Islet of Langerhans (tissue), 1 donor: ENCODE measurements at regions not wholly inside any gene's neighbourhood (a gene's known extent, or its start where the extent isn't known, plus 50 kb on each side); places are given as distances from the start of the nearest gene placed in this dataset.

Source experiments
- FAIRE-seq: peaks from one replicate; lab custom pipeline; 2011; peaks lifted over from hg19 to GRCh38; lab: Jason Lieb, UNC

DNA sequence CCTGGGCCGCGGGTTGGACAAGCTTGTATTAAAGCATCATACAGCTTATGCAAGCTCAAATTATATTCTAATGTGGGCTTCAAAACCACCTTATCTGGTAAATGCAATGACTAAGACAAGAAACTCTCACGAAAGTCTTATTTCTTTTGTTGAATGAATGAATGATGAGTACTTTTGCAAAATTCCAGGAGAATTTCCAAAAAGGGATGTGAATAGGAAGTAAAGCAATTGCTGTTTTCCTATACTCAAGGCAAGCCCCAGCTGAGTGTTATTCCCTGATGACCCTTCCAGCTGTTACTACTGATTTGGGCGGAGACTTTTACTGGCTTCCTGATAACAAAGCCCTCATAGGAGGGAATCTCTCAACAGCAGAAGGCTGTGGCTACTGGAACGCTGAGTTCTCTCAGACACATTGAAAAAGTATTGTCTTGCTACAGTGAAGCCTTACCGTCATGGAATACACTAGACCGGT, 162.8 kb downstream of the SREK1 start:
- no peak for FAIRE-seq

DNA sequence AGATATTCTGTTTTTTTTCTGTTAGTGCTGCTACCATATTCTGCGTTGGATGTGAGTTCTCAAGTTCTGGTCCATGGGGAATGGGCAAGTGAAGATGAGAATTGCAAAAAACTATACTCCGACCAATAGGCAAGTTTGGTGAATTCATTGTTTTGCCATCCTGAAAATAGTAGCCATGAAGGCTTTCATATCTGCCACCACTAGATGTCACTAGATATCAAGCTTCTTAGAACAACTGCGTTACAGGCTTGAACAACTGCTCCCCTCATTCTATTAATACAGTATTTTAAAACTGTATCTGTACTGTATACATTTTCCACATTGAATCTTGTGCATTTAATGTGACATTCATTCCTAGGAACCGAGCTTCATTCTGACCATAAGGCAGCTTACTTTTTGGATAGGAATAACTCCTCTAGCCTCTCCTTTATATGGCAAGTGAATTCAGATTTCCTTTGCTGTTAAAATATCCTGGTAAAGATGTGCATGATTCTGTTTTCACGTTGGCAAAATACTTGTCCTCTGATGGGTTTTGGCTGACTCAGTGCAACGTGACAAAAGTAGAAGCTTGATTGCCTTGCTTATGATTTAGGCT, 163.6 kb downstream of the SREK1 start:
- peak; percentile 17 for FAIRE-seq

DNA sequence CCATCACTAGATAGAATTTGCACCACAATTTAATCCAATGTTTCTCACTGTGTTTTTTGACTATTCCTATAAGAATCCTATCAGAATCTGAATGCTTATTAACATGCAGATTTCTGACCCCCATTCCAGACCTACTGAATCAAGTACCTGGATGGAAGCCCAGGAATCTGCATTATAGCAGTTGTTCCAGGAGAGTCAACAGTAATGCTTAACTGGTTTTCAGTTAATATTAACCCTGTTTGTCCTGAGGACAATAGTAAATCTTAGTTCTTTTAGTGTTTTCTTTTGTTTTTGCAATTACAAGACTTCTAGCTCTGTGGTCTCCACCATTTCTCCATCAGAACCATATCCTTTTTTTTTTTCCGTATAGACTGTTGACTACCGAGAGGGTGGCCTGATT, 168.2 kb downstream of the SREK1 start:
- no peak for FAIRE-seq

DNA sequence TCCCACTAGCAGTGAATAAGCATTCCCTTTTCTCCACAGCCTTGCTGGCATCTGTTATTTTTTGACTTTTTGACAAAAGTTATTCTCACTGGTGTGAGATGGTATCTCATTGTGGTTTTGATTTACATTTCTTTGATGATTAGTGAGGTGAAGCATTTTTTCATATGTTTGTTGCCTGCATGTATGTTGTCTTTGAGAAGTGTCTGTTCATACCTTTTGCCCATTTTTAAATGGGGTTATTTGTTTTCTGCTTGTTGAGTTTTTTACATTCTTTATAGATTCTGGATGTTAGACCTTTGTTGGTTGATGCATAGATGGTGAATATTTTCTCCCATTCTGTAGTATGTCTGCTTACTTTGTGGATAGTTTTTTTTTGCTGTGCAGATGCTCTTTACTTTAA, 171.7 kb downstream of the SREK1 start:
- no peak for FAIRE-seq

GRCh38 chr5:66322786-66323528, 178.9 kb downstream of the SREK1 start:
- no peak for FAIRE-seq

DNA sequence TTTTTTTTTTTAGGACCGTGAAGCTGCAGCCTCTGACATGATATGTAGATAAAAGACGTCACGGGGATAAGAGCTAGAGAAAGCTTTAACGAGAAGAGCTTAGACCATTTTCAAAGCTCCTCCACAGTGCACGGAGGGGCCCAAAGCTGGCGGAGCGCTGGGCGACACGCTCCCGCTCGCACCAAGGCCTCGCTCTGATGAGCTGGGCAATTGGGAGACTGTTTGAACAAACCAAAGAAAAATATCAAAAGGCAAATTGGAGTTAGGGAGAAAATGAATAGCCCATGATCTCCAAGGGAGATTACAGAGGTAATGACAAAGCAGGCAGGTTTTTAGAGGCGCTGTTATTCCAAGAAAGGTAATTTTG, 179.4 kb downstream of the SREK1 start:
- FAIRE-seq = no peak

DNA sequence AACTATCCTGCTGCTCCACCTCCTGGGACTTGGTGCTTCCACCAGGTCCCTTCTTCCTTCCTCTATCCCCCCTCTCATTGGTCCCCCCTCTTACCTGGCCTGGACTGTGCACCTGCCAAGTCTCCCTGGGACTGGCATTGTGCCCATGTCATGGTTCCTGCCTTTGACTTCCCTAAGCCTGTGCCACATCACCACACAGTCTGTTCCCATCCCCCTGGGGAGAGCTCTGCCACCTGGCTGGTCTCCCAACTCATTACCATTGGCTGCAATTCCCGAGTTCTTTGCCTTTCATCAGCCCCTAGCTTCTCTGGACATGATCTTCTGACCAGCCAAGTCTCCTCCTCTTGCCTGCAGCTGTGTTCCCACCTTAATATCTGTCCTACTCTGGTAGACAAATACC, 180.3 kb downstream of the SREK1 start:
- no peak for FAIRE-seq

DNA sequence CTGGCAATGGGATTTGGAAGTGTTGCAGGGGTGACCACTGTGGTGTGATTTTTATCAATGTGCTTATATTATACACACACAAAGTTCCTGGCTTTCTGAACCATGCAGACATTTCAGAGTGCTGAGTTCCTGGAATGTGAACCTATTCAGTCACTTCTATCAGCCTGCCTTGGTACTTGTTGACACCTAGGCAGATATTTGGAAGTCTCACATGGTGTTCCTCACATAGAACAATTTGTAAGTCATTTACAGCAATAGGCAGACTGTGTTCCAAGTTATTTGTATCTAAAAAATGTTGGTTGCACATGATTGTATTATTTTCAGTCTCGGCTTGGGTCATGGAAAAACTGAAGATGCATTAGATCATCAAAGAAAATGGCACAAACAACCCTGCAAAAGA, 182.2 kb downstream of the SREK1 start:
- no peak for FAIRE-seq

- no peak for FAIRE-seq
These were observed 182.9 kb downstream of the SREK1 start for GRCh38 chr5:66327008-66327407.

- FAIRE-seq = no peak
These were observed 185.0 kb downstream of the SREK1 start for GRCh38 chr5:66329078-66329477.

DNA sequence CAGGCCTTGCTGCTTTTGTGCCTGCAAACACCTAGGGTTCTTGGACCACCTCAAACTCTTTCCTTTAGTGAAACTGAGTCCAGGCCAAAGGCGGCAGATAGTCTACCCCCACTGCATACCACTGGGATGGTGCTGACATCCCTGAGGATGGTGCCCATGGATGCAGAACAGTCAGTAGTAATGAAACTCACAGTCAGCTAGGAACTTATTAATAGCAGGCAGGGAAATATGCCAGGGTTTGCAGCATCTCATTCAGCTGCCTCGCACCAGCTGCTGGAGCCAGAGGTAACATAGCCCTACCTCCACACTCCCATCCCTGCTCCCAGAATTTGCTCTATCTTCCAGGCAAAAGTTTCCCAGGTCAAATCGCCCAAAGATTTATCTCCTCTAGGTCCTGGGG, 189.1 kb downstream of the SREK1 start:
- FAIRE-seq = no peak

- FAIRE-seq = no peak
These were observed 193.6 kb downstream of the SREK1 start for GRCh38 chr5:66337626-66338226.

- no peak for FAIRE-seq
These were observed 194.7 kb downstream of the SREK1 start for GRCh38 chr5:66338828-66339227.

DNA sequence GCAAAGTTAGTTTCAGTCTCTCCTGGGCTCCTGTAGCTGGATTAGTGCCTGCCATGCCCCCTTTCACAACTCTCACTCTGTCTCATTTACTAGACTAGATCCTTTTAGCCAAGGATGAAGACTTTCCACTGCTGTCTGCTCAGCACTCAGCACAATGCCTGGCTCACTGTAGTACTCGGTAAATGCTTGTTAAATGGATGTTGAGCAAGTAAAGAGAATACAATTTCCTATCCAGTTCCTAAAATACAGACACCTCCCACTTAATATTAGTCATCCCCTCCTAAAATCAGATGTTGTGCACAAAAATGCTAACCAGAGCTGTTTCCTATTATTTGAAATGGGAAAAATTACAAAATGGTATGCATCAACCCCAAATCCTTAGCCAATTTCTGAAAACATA, 195.8 kb downstream of the SREK1 start:
- no peak for FAIRE-seq

DNA sequence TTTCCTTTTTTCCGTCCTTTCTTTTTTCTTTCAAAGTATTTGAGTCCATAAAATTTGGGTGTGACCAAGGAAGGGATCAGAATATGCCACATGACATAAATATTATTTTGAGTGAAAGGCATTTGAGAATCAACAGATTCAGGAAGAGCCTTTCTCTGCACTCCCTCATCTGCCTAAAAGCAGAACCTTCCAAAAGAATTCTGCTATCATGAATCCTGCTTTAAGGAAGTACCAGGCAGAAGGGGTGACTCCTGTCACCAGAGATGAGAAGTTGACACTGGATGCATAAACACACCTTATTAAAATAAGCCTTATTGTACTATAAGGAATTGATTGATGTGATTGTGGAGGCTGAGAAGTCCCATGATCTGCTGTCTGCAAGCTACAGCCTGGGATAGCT, 196.7 kb downstream of the SREK1 start:
- FAIRE-seq = no peak

DNA sequence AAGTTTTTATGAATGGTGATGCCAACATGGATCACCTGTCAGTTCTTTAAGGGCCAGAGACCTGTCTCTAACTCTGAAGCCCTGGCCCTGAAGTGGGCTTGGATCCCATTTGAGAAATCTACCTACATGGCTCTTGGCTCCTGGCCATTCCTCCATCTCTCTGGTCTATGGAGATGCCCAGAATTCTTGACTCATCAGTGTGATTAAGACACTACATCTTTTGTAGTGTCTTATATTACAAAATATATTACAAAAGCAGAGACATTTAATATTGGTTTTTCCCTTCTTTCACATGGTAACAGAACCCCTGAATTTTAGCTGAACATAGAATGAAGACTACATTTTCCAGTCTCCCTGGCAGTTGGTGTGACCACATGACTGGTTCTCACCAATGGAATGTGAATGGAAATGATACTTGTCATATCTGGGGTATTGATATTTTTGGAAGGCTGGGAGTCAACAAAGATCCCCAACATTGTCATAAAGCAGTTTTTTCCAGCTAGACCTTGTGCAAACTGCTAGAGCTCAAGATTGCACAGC, 198.3 kb downstream of the SREK1 start:
- FAIRE-seq = no peak

- FAIRE-seq = no peak
These were observed 199.4 kb downstream of the SREK1 start for GRCh38 chr5:66343370-66344071.

DNA sequence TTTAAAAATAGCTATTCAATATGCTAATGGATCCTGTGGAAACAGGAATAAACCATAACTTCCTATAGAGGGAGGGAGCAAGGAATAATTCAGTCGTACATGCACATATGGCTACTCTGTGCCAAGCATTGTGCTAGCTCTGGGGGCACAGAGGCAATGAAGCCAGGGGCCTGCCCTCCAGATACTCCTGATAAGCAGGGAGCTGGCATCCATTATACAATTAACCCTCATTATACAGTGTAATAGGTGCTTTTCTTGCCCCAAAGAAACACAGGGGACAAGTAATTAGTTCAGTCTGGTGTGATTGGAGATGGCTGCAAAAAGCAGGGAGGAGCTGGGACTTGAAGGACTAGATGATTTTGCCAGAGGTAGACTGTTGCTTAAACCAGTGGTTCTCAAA, 200.4 kb downstream of the SREK1 start:
- FAIRE-seq = no peak

- no peak for FAIRE-seq
These were observed 201.2 kb downstream of the SREK1 start for GRCh38 chr5:66345281-66345680.

GRCh38 chr5:66346869-66347268, 202.8 kb downstream of the SREK1 start:
- FAIRE-seq = no peak

GRCh38 chr5:66348387-66349125, 204.5 kb downstream of the SREK1 start:
- no peak for FAIRE-seq

DNA sequence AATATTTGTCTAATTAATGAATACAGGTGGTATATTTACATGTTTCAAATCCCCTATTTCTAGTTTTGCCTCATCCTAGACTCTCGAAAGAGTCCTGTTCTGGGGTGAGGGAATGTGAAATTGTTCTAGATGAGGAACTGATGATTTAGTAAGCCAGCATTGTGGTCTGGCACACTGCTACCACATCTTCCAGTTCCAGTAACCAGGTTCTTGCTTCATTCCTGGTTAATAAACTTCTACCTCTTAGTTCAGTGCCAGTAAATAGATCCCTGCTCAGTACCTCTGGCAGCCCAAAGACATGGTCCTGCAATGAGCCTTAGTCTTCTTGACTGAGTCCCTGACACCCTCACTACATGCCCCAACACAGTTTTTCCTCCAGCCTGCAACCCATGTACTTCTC, 207.7 kb downstream of the SREK1 start:
- FAIRE-seq = no peak
